Spleen (tissue), 7 donors: ENCODE measurements at regions not wholly inside any gene's neighbourhood (a gene's known extent, or its start where the extent isn't known, plus 50 kb on each side); places are given as distances from the start of the nearest gene placed in this dataset.
A peak's percentile ranks its signal among the peaks of the same experiment; 100 is the strongest.

Source experiments
- CTCF ChIP-seq, 11 experiments: fragments of 200-600 bp in 7 of 11; fragments of 450-650 bp in 4 of 11; sonication (generic) in 4 of 11; IDR thresholded peaks in 8 of 11; conservative IDR thresholded peaks in 3 of 11; 1 replicate in 7 of 11; 2 replicates in 4 of 11; pipeline versions ENCODE4 v1.4.0 to v1.8.0; 2016 to 2021; ENCODE audit warnings: antibody characterized with exemption in 11 of 11, inconsistent platforms in 4 of 11, mild to moderate bottlenecking in 1 of 11
- POLR2A ChIP-seq, 3 donors: fragments of 450-650 bp; IDR thresholded peaks; one replicate each; pipeline ENCODE4 v1.5.1; 2017; ENCODE audit warnings: antibody characterized with exemption in 3 of 3, mild to moderate bottlenecking in 1 of 3
- POLR2AphosphoS5 ChIP-seq, 3 donors: sonication (generic); formaldehyde crosslinking; IDR thresholded peaks; one replicate each; pipeline ENCODE4 v1.5.1; 2017; ENCODE audit warnings: antibody characterized with exemption in 3 of 3
- donor health status: DM: no; HTN: no; CAD: no; lungs with moderate emphysema.
- donor health status: DM: no; HTN: no; CAD: no.
- donor health status: DM: no; HTN: no; CAD: no.

GRCh38 chr16:85990861-85991301 is 91.9 kb downstream of the IRF8 start:
- TF ChIP-seq CTCF (IDR thresholded peaks at IDR 0.05 in 8 of 11, conservative IDR thresholded peaks at IDR 0.05 in 3 of 11) (no peak), POLR2A (IDR thresholded peaks at IDR 0.05) (no peak), POLR2AphosphoS5 (IDR thresholded peaks at IDR 0.05) (peak in 2 of 3 donors; percentile 42 to 49)
